HL-60 (cell line): ENCODE measurements at regions not wholly inside any gene's neighbourhood (a gene's known extent, or its start where the extent isn't known, plus 50 kb on each side); places are given as distances from the start of the nearest gene placed in this dataset.

Source experiments
- DNase-seq, 2 experiments: peaks; one replicate each; pipeline ENCODE4 v3.0.0-alpha.2; 2010 to 2020; ENCODE audit warnings: low read depth in 1 of 2, low spot score in 1 of 2
- H3K27ac ChIP-seq: fragments of 250-450 bp; sonication (Bioruptor Pico); replicated peaks from 2 replicates; pipeline ENCODE4 v1.5.1; 2020; ENCODE audit warnings: mild to moderate bottlenecking, moderate library complexity
- H3K27me3 ChIP-seq: fragments of 250-450 bp; sonication (Bioruptor Pico); 2 replicates; pipeline ENCODE4 v1.5.1; 2021; ENCODE audit warnings: mild to moderate bottlenecking, moderate library complexity; ENCODE audit not compliant: insufficient read depth, poor library complexity, severe bottlenecking
- H3K4me3 ChIP-seq: replicated peaks from 2 replicates; pipeline ENCODE4 v1.5.1; 2011; ENCODE audit warnings: mild to moderate bottlenecking, control low read depth, low read length; ENCODE audit not compliant: insufficient read depth
- CTCF ChIP-seq: IDR thresholded peaks from one replicate; pipeline ENCODE4 v1.5.1; 2011; ENCODE audit warnings: low read length, control low read depth, inconsistent platforms; ENCODE audit not compliant: insufficient read depth
- GABPA ChIP-seq: IDR thresholded peaks from 2 replicates; pipeline ENCODE4 v1.6.1; 2012; ENCODE audit warnings: low read depth
- POLR2AphosphoS5 ChIP-seq: IDR thresholded peaks from 2 replicates; pipeline ENCODE4 v1.6.1; 2012; ENCODE audit warnings: low read depth
- REST ChIP-seq: IDR thresholded peaks from 2 replicates; pipeline ENCODE4 v1.6.1; 2012; ENCODE audit warnings: low read depth; ENCODE audit not compliant: insufficient replicate concordance
- SPI1 ChIP-seq: IDR thresholded peaks from 2 replicates; pipeline ENCODE4 v1.6.1; 2012; ENCODE audit warnings: low read depth, mild to moderate bottlenecking, borderline replicate concordance

GRCh38 chr10:53236941-53237340, 464.4 kb upstream of the MBL2 start:
- Histone ChIP-seq H3K4me3 (no peak overlapping the region), H3K27me3 (no peaks in the 10 kb centered on the region), H3K27ac (no peak overlapping the region)
- no peak for DNase-seq
- TF ChIP-seq SPI1 = no peak
- TF ChIP-seq REST = no peak
- no peak for TF ChIP-seq POLR2AphosphoS5
- no peak for TF ChIP-seq CTCF
- TF ChIP-seq GABPA = no peak

DNA sequence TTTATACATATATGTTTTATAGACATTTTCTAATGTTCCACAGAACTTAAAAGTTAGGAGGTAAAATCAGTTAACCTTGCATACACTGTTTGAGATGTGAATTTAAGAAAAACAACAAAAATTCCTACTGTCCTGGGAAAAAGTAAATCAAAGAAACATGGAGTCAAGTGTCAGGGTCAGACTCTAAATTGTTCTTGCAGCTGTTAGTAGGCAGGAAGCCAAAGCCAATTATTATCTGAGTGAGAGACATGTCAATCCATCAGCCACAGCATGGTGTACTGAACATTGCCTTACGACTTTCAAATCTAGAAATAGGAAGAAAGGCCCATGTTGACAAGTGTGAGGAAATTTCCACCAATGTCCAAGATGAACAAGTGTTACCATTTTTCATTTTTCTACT, 461.2 kb upstream of the MBL2 start:
- no peak for DNase-seq
- TF ChIP-seq CTCF (no peak), POLR2AphosphoS5 (no peak), SPI1 (no peak), REST (no peak), GABPA (no peak)
- no peak overlapping the region for H3K4me3 ChIP-seq
- H3K27ac ChIP-seq = no peak overlapping the region
- no peaks in the 10 kb centered on the region for H3K27me3 ChIP-seq

DNA sequence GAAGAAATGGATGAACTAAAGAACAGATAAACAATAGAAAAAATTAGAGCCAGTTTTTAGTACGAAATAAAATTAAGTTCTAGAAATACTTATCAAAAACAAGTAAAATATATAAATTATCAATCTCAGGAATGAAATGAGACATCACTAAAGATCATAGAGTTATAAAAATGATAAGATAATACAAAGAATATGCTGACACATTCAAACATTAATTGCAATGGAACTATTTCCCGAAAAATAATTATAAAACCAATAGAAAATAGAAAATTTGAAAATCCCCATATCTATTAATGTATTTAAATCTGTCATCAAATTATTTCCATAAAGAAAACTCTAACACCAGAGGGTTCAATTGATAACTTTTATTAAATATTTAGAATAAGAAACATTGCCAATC, 458.1 kb upstream of the MBL2 start:
- TF ChIP-seq POLR2AphosphoS5 = no peak

GRCh38 chr10:53223851-53224250, 451.3 kb upstream of the MBL2 start:
- no peak for TF ChIP-seq POLR2AphosphoS5
- TF ChIP-seq CTCF = no peak
- TF ChIP-seq REST = no peak
- no peak for TF ChIP-seq SPI1
- TF ChIP-seq GABPA = no peak
- no peak overlapping the region for H3K27ac ChIP-seq
- H3K27me3 ChIP-seq = no peaks in the 10 kb centered on the region
- no peak for DNase-seq
- H3K4me3 ChIP-seq = no peak overlapping the region

More for the DNA sequence above, 458.1 kb upstream of the MBL2 start:
- no peak for DNase-seq
- no peak overlapping the region for H3K27ac ChIP-seq
- H3K27me3 ChIP-seq = no peaks in the 10 kb centered on the region
- no peak overlapping the region for H3K4me3 ChIP-seq
